ENCODE measurements at regions not wholly inside any gene's neighbourhood (a gene's known extent, or its start where the extent isn't known, plus 50 kb on each side); places are given as distances from the start of the nearest gene placed in this dataset.

GRCh38 chr11:69978841-69979614, 99.1 kb upstream of the ANO1 start:
- peaks cover 1% of the 10 kb centered on the region; the same call in 1 of the 2 replicates for H3K27me3 ChIP-seq (replicated peaks; ENCODE audit: control insufficient read depth, insufficient read depth, low read length)
- no peak for DNase-seq (ENCODE audit: extremely low read depth, insufficient read length)
- no peak for TF ChIP-seq CTCF (IDR thresholded peaks at IDR 0.05; ENCODE audit: insufficient read depth, low read length, poor library complexity, severe bottlenecking)

GRCh38 chr11:69979632-69980031, 98.5 kb upstream of the ANO1 start:
- no peak for DNase-seq (ENCODE audit: extremely low read depth, insufficient read length)
- Histone ChIP-seq H3K36me3 (ENCODE audit: control insufficient read depth, insufficient read depth, low read length) (no peaks in the 10 kb centered on the region), H3K27me3 (replicated peaks; ENCODE audit: control insufficient read depth, insufficient read depth, low read length) (peaks cover 4% of the 10 kb centered on the region; the same call in 1 of the 2 replicates), H3K4me3 (replicated peaks; ENCODE audit: low read depth, low read length) (no peak overlapping the region)
- no peak for TF ChIP-seq CTCF (IDR thresholded peaks at IDR 0.05; ENCODE audit: insufficient read depth, low read length, poor library complexity, severe bottlenecking)

More at GRCh38 chr11:69978841-69979614, 99.1 kb upstream of the ANO1 start:
- no peak overlapping the region for H3K4me3 ChIP-seq (replicated peaks; ENCODE audit: low read depth, low read length)
- H3K36me3 ChIP-seq (ENCODE audit: control insufficient read depth, insufficient read depth, low read length) = no peaks in the 10 kb centered on the region

GRCh38 chr11:69981119-69981784, 96.9 kb upstream of the ANO1 start:
- Histone ChIP-seq H3K4me3 (replicated peaks; ENCODE audit: low read depth, low read length) (no peak overlapping the region), H3K27me3 (replicated peaks; ENCODE audit: control insufficient read depth, insufficient read depth, low read length) (peaks cover 5% of the 10 kb centered on the region; the same call in 1 of the 2 replicates), H3K36me3 (ENCODE audit: control insufficient read depth, insufficient read depth, low read length) (no peaks in the 10 kb centered on the region)
- no peak for TF ChIP-seq CTCF (IDR thresholded peaks at IDR 0.05; ENCODE audit: insufficient read depth, low read length, poor library complexity, severe bottlenecking)
- no peak for DNase-seq (ENCODE audit: extremely low read depth, insufficient read length)

GRCh38 chr11:69982690-69983570, 95.2 kb upstream of the ANO1 start:
- Histone ChIP-seq H3K27me3 (replicated peaks; ENCODE audit: control insufficient read depth, insufficient read depth, low read length) (peaks cover 4% of the 10 kb centered on the region; the same call in 1 of the 2 replicates), H3K4me3 (replicated peaks; ENCODE audit: low read depth, low read length) (no peak overlapping the region), H3K36me3 (ENCODE audit: control insufficient read depth, insufficient read depth, low read length) (no peaks in the 10 kb centered on the region)
- TF ChIP-seq CTCF (IDR thresholded peaks at IDR 0.05; ENCODE audit: insufficient read depth, low read length, poor library complexity, severe bottlenecking) = no peak
- no peak for DNase-seq (ENCODE audit: extremely low read depth, insufficient read length)

- no peaks in the 10 kb centered on the region for H3K36me3 ChIP-seq (ENCODE audit: control insufficient read depth, insufficient read depth, low read length)
- H3K4me3 ChIP-seq (replicated peaks; ENCODE audit: low read depth, low read length) = no peak overlapping the region
- TF ChIP-seq CTCF (IDR thresholded peaks at IDR 0.05; ENCODE audit: insufficient read depth, low read length, poor library complexity, severe bottlenecking) = no peak
- DNase-seq (ENCODE audit: extremely low read depth, insufficient read length) = no peak
- H3K27me3 ChIP-seq (replicated peaks; ENCODE audit: control insufficient read depth, insufficient read depth, low read length) = peaks cover 4% of the 10 kb centered on the region; the same call in 1 of the 2 replicates
Measured at GRCh38 chr11:69983571-69983877, 94.6 kb upstream of the ANO1 start.
